HEK293 (cell line): ENCODE measurements at regions not wholly inside any gene's neighbourhood (a gene's known extent, or its start where the extent isn't known, plus 50 kb on each side); places are given as distances from the start of the nearest gene placed in this dataset.

Source experiments
- BCL11A ChIP-seq: fragments of 450-650 bp; formaldehyde crosslinking; IDR thresholded peaks from 2 replicates; pipeline ENCODE4 v1.5.1; 2016; ENCODE audit warnings: low read depth, missing biosample characterization, missing genetic modification characterization
- FEZF1 ChIP-seq: fragments of 450-650 bp; formaldehyde crosslinking; IDR thresholded peaks from 2 replicates; pipeline ENCODE4 v1.5.1; 2016; ENCODE audit warnings: missing biosample characterization, missing genetic modification characterization
- GLI4 ChIP-seq: fragments of 450-650 bp; formaldehyde crosslinking; IDR thresholded peaks from 2 replicates; pipeline ENCODE4 v1.5.1; 2016; ENCODE audit warnings: missing biosample characterization, missing genetic modification characterization
- GLIS1 ChIP-seq: fragments of 450-650 bp; formaldehyde crosslinking; IDR thresholded peaks from 2 replicates; pipeline ENCODE4 v1.5.1; 2016; ENCODE audit warnings: missing biosample characterization, missing genetic modification characterization
- KLF16 ChIP-seq: fragments of 450-650 bp; formaldehyde crosslinking; IDR thresholded peaks from 2 replicates; pipeline ENCODE4 v1.5.1; 2017; ENCODE audit warnings: missing biosample characterization, missing genetic modification characterization
- RBAK ChIP-seq: fragments of 450-650 bp; formaldehyde crosslinking; IDR thresholded peaks from 2 replicates; pipeline ENCODE4 v1.5.1; 2016; ENCODE audit warnings: missing biosample characterization, missing genetic modification characterization
- SCRT2 ChIP-seq: fragments of 450-650 bp; formaldehyde crosslinking; IDR thresholded peaks from 2 replicates; pipeline ENCODE4 v1.5.1; 2016; ENCODE audit warnings: missing biosample characterization, missing genetic modification characterization
- SETDB1 ChIP-seq: IDR thresholded peaks from one replicate; pipeline ENCODE4 v1.6.1; 2017; ENCODE audit warnings: mild to moderate bottlenecking, low read length, moderate library complexity, mixed read lengths; ENCODE audit not compliant: insufficient read length
- TCF7L2 ChIP-seq: IDR thresholded peaks from 2 replicates; pipeline ENCODE4 v1.6.1; 2011; ENCODE audit warnings: low read depth, mild to moderate bottlenecking, inconsistent platforms, low read length, moderate library complexity, borderline replicate concordance
- WT1 ChIP-seq: fragments of 450-650 bp; formaldehyde crosslinking; IDR thresholded peaks from 2 replicates; pipeline ENCODE4 v1.5.1; 2016; ENCODE audit warnings: missing biosample characterization, missing genetic modification characterization
- ZBTB17 ChIP-seq: fragments of 450-650 bp; formaldehyde crosslinking; IDR thresholded peaks from 2 replicates; pipeline ENCODE4 v1.5.1; 2016; ENCODE audit warnings: missing biosample characterization, missing genetic modification characterization
- ZBTB8A ChIP-seq: fragments of 450-650 bp; formaldehyde crosslinking; IDR thresholded peaks from 2 replicates; pipeline ENCODE4 v1.5.1; 2016; ENCODE audit warnings: missing biosample characterization, missing genetic modification characterization
- ZEB2 ChIP-seq: fragments of 450-650 bp; formaldehyde crosslinking; IDR thresholded peaks from 2 replicates; pipeline ENCODE4 v1.5.1; 2016; ENCODE audit warnings: missing biosample characterization, missing genetic modification characterization
- ZFHX2 ChIP-seq: fragments of 450-650 bp; formaldehyde crosslinking; conservative IDR thresholded peaks from 2 replicates; pipeline ENCODE4 v1.5.1; 2016; ENCODE audit warnings: missing biosample characterization, missing genetic modification characterization
- ZIC2 ChIP-seq: fragments of 450-650 bp; formaldehyde crosslinking; IDR thresholded peaks from 2 replicates; pipeline ENCODE4 v1.5.1; 2016; ENCODE audit warnings: missing biosample characterization, missing genetic modification characterization
- ZNF24 ChIP-seq: fragments of 450-650 bp; formaldehyde crosslinking; IDR thresholded peaks from 2 replicates; pipeline ENCODE4 v1.5.1; 2016; ENCODE audit warnings: missing biosample characterization, missing genetic modification characterization
- ZNF266 ChIP-seq: fragments of 450-650 bp; formaldehyde crosslinking; IDR thresholded peaks from 2 replicates; pipeline ENCODE4 v1.5.1; 2016; ENCODE audit warnings: missing biosample characterization, missing genetic modification characterization, low read depth
- ZNF292 ChIP-seq: fragments of 450-650 bp; formaldehyde crosslinking; IDR thresholded peaks from 2 replicates; pipeline ENCODE4 v1.5.1; 2016; ENCODE audit warnings: low read depth, missing biosample characterization, missing genetic modification characterization, borderline replicate concordance
- ZNF335 ChIP-seq: fragments of 450-650 bp; formaldehyde crosslinking; conservative IDR thresholded peaks from 2 replicates; pipeline ENCODE4 v1.5.1; 2016; ENCODE audit warnings: missing biosample characterization, missing genetic modification characterization
- ZNF394 ChIP-seq: fragments of 450-650 bp; formaldehyde crosslinking; IDR thresholded peaks from 2 replicates; pipeline ENCODE4 v1.5.1; 2016; ENCODE audit warnings: missing biosample characterization, missing genetic modification characterization, mild to moderate bottlenecking, moderate library complexity, borderline replicate concordance
- ZNF423 ChIP-seq: fragments of 450-650 bp; formaldehyde crosslinking; IDR thresholded peaks from 2 replicates; pipeline ENCODE4 v1.5.1; 2016; ENCODE audit warnings: missing biosample characterization, missing genetic modification characterization
- ZNF48 ChIP-seq: fragments of 450-650 bp; formaldehyde crosslinking; IDR thresholded peaks from 2 replicates; pipeline ENCODE4 v1.5.1; 2016; ENCODE audit warnings: missing biosample characterization, missing genetic modification characterization
- ZNF529 ChIP-seq: fragments of 450-650 bp; formaldehyde crosslinking; IDR thresholded peaks from 2 replicates; pipeline ENCODE4 v1.5.1; 2017; ENCODE audit warnings: missing genetic modification characterization, missing biosample characterization; ENCODE audit not compliant: insufficient replicate concordance
- ZNF549 ChIP-seq: fragments of 450-650 bp; IDR thresholded peaks from 2 replicates; pipeline ENCODE4 v1.5.1; 2018; ENCODE audit warnings: missing biosample characterization, missing genetic modification characterization, mild to moderate bottlenecking, inconsistent platforms, moderate library complexity
- ZNF596 ChIP-seq: fragments of 450-650 bp; IDR thresholded peaks from 2 replicates; pipeline ENCODE4 v1.5.0; 2018; ENCODE audit warnings: missing biosample characterization, mild to moderate bottlenecking, missing genetic modification characterization, moderate library complexity
- ZNF629 ChIP-seq: fragments of 450-650 bp; formaldehyde crosslinking; IDR thresholded peaks from 2 replicates; pipeline ENCODE4 v1.5.1; 2017; ENCODE audit warnings: missing biosample characterization, missing genetic modification characterization
- ZNF658 ChIP-seq: fragments of 450-650 bp; formaldehyde crosslinking; IDR thresholded peaks from 2 replicates; pipeline ENCODE4; 2016; ENCODE audit warnings: missing biosample characterization, missing genetic modification characterization
- ZNF837 ChIP-seq: fragments of 450-650 bp; formaldehyde crosslinking; IDR thresholded peaks from 2 replicates; pipeline ENCODE4 v1.5.1; 2016; ENCODE audit warnings: missing biosample characterization, missing genetic modification characterization
- ZSCAN16 ChIP-seq: fragments of 450-650 bp; formaldehyde crosslinking; IDR thresholded peaks from 2 replicates; pipeline ENCODE4 v1.5.1; 2016; ENCODE audit warnings: missing biosample characterization, missing genetic modification characterization
- ZSCAN23 ChIP-seq: fragments of 450-650 bp; formaldehyde crosslinking; IDR thresholded peaks from 2 replicates; pipeline ENCODE4 v1.5.1; 2016; ENCODE audit warnings: missing biosample characterization, missing genetic modification characterization
- ZXDB ChIP-seq: fragments of 450-650 bp; formaldehyde crosslinking; IDR thresholded peaks from 2 replicates; pipeline ENCODE4 v1.5.1; 2016; ENCODE audit warnings: missing biosample characterization, missing genetic modification characterization
- TF ChIP-seq, protein P1 (sequence below): fragments of 450-650 bp; formaldehyde crosslinking; IDR thresholded peaks from 2 replicates; pipeline ENCODE4 v1.5.1; 2016; ENCODE audit warnings: missing biosample characterization, missing genetic modification characterization
- TF ChIP-seq, protein P2 (sequence below): fragments of 450-650 bp; formaldehyde crosslinking; IDR thresholded peaks from 2 replicates; pipeline ENCODE4 v1.5.1; 2016; ENCODE audit warnings: missing biosample characterization, missing genetic modification characterization
- TF ChIP-seq, protein P3 (sequence below): fragments of 450-650 bp; formaldehyde crosslinking; IDR thresholded peaks from 2 replicates; pipeline ENCODE4 v1.5.1; 2016; ENCODE audit warnings: missing biosample characterization, missing genetic modification characterization, low read depth
- TF ChIP-seq, protein P4 (sequence below): fragments of 450-650 bp; formaldehyde crosslinking; IDR thresholded peaks from 2 replicates; pipeline ENCODE4 v1.5.1; 2016; ENCODE audit warnings: missing biosample characterization, missing genetic modification characterization

DNA sequence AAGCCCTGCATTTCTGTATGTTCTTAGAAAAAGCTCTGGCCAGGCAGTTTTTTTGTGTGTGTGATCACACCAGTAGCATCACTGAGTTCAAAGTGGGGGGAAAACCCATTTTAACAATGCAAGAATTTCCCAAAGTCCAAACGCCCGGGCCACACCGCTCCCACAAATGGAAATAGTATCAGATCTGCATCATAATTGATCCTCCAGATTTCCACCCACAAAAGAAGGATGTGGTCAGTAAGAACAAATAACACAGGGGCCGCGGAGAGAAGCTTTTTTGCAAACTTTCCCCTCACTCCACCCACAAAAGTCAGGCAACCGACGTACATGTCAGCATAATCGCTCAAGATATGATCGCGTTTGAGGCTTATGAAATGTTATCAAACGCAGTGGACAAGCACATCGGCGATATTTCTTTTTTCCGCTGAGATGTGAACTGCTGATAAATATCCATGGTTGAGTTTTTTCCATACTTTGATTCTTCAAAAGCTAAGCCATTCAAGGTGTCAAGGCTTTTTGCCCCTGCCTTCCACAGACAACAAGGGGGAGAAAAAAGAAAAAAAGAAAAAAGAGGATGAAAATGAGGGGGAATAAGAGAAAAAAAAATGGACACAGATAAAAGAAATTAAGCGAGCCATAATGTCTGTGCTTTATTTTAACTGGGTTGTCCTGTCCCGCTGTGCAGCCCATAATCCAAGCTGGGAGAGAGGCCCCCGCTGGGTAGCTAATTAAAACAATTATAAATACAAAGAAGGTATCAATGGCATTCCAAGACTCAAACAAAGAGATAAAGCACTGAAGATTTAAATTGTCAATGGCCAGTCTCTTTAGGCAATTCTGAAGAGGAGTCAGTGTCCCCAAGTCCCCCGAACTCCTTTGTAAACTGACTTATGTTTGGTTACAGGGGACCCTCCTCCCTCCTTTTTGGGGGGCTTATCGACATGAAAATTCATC, 143.5 kb downstream of the ZFP64 start (continued):
- TF ChIP-seq, protein P1, sequence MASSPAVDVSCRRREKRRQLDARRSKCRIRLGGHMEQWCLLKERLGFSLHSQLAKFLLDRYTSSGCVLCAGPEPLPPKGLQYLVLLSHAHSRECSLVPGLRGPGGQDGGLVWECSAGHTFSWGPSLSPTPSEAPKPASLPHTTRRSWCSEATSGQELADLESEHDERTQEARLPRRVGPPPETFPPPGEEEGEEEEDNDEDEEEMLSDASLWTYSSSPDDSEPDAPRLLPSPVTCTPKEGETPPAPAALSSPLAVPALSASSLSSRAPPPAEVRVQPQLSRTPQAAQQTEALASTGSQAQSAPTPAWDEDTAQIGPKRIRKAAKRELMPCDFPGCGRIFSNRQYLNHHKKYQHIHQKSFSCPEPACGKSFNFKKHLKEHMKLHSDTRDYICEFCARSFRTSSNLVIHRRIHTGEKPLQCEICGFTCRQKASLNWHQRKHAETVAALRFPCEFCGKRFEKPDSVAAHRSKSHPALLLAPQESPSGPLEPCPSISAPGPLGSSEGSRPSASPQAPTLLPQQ: no peak
- TF ChIP-seq ZNF837 (tag by site-specific recombination) (no peak), WT1 (tag by site-specific recombination) (peak; percentile 68), ZNF629 (tag by site-specific recombination) (no peak), SETDB1 (no peak), BCL11A (tag by site-specific recombination) (no peak), ZBTB17 (tag by site-specific recombination) (no peak), ZSCAN23 (tag by site-specific recombination) (no peak), TCF7L2 (peak; percentile 16; the same call in 1 of the 2 replicates), ZNF596 (tag by site-specific recombination) (peak; percentile 47; the same call in 1 of the 2 replicates), ZEB2 (tag by site-specific recombination) (no peak), GLI4 (tag by site-specific recombination) (no peak), ZXDB (no peak), GLIS1 (tag by site-specific recombination) (peak; percentile 47; the same call in 1 of the 2 replicates), KLF16 (no peak), ZNF292 (tag by site-specific recombination) (no peak), ZNF335 (tag by site-specific recombination) (no peak), ZFHX2 (tag by site-specific recombination) (peak; percentile 49; the same call in 1 of the 2 replicates), ZNF549 (tag by site-specific recombination) (no peak), ZNF423 (tag by site-specific recombination) (no peak), ZIC2 (tag by site-specific recombination) (peak; percentile 56), RBAK (tag by site-specific recombination) (no peak), SCRT2 (tag by site-specific recombination) (no peak), ZNF24 (no peak), ZNF394 (tag by site-specific recombination) (no peak), ZBTB8A (tag by site-specific recombination) (no peak), ZNF48 (tag by site-specific recombination) (no peak), ZNF266 (tag by site-specific recombination) (no peak), FEZF1 (no peak), ZSCAN16 (tag by site-specific recombination) (no peak), ZNF658 (tag by site-specific recombination) (no peak), ZNF529 (tag by site-specific recombination) (no peak)
- TF ChIP-seq, protein P2, sequence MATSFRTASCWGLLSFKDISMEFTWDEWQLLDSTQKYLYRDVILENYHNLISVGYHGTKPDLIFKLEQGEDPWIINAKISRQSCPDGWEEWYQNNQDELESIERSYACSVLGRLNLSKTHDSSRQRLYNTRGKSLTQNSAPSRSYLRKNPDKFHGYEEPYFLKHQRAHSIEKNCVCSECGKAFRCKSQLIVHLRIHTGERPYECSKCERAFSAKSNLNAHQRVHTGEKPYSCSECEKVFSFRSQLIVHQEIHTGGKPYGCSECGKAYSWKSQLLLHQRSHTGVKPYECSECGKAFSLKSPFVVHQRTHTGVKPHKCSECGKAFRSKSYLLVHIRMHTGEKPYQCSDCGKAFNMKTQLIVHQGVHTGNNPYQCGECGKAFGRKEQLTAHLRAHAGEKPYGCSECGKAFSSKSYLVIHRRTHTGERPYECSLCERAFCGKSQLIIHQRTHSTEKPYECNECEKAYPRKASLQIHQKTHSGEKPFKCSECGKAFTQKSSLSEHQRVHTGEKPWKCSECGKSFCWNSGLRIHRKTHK (tag by site-specific recombination): no peak
- TF ChIP-seq, protein P3, sequence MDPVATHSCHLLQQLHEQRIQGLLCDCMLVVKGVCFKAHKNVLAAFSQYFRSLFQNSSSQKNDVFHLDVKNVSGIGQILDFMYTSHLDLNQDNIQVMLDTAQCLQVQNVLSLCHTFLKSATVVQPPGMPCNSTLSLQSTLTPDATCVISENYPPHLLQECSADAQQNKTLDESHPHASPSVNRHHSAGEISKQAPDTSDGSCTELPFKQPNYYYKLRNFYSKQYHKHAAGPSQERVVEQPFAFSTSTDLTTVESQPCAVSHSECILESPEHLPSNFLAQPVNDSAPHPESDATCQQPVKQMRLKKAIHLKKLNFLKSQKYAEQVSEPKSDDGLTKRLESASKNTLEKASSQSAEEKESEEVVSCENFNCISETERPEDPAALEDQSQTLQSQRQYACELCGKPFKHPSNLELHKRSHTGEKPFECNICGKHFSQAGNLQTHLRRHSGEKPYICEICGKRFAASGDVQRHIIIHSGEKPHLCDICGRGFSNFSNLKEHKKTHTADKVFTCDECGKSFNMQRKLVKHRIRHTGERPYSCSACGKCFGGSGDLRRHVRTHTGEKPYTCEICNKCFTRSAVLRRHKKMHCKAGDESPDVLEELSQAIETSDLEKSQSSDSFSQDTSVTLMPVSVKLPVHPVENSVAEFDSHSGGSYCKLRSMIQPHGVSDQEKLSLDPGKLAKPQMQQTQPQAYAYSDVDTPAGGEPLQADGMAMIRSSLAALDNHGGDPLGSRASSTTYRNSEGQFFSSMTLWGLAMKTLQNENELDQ: no peak
- TF ChIP-seq, protein P4, sequence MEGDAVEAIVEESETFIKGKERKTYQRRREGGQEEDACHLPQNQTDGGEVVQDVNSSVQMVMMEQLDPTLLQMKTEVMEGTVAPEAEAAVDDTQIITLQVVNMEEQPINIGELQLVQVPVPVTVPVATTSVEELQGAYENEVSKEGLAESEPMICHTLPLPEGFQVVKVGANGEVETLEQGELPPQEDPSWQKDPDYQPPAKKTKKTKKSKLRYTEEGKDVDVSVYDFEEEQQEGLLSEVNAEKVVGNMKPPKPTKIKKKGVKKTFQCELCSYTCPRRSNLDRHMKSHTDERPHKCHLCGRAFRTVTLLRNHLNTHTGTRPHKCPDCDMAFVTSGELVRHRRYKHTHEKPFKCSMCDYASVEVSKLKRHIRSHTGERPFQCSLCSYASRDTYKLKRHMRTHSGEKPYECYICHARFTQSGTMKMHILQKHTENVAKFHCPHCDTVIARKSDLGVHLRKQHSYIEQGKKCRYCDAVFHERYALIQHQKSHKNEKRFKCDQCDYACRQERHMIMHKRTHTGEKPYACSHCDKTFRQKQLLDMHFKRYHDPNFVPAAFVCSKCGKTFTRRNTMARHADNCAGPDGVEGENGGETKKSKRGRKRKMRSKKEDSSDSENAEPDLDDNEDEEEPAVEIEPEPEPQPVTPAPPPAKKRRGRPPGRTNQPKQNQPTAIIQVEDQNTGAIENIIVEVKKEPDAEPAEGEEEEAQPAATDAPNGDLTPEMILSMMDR (tag by site-specific recombination): no peak
